ENCODE measurements at regions not wholly inside any gene's neighbourhood (a gene's known extent, or its start where the extent isn't known, plus 50 kb on each side); places are given as distances from the start of the nearest gene placed in this dataset.

- TF ChIP-seq, protein P1, sequence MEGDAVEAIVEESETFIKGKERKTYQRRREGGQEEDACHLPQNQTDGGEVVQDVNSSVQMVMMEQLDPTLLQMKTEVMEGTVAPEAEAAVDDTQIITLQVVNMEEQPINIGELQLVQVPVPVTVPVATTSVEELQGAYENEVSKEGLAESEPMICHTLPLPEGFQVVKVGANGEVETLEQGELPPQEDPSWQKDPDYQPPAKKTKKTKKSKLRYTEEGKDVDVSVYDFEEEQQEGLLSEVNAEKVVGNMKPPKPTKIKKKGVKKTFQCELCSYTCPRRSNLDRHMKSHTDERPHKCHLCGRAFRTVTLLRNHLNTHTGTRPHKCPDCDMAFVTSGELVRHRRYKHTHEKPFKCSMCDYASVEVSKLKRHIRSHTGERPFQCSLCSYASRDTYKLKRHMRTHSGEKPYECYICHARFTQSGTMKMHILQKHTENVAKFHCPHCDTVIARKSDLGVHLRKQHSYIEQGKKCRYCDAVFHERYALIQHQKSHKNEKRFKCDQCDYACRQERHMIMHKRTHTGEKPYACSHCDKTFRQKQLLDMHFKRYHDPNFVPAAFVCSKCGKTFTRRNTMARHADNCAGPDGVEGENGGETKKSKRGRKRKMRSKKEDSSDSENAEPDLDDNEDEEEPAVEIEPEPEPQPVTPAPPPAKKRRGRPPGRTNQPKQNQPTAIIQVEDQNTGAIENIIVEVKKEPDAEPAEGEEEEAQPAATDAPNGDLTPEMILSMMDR (IDR thresholded peaks at IDR 0.05): no peak
- TF ChIP-seq POLR2A (IDR thresholded peaks at IDR 0.05): no peak
Observed at GRCh38 chr20:48171626-48172356, 386.5 kb upstream of the SULF2 start.

Measured in body of pancreas (tissue), 4 donors.